ENCODE measurements at regions not wholly inside any gene's neighbourhood (a gene's known extent, or its start where the extent isn't known, plus 50 kb on each side); places are given as distances from the start of the nearest gene placed in this dataset.

DNA sequence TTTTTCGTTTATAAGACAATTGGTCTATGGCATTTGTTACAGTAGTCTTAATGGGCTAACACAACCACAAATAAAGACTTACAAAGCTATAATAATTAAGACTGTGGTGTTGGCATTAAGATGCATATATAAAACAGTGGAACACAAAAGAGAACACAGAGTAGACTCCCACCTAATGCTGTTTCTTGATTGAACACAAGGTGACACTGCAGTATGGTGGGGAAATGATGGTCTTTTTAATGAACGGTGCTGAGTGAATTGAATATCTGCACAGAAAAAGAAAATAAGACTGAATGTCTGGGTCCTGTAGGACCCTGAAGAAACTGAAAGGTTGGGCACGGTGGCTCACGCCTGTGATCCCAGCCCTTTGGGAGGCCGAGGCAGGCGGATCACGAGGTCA lies 1136.6 kb upstream of the NXPH2 start:
- TF ChIP-seq, protein P1, sequence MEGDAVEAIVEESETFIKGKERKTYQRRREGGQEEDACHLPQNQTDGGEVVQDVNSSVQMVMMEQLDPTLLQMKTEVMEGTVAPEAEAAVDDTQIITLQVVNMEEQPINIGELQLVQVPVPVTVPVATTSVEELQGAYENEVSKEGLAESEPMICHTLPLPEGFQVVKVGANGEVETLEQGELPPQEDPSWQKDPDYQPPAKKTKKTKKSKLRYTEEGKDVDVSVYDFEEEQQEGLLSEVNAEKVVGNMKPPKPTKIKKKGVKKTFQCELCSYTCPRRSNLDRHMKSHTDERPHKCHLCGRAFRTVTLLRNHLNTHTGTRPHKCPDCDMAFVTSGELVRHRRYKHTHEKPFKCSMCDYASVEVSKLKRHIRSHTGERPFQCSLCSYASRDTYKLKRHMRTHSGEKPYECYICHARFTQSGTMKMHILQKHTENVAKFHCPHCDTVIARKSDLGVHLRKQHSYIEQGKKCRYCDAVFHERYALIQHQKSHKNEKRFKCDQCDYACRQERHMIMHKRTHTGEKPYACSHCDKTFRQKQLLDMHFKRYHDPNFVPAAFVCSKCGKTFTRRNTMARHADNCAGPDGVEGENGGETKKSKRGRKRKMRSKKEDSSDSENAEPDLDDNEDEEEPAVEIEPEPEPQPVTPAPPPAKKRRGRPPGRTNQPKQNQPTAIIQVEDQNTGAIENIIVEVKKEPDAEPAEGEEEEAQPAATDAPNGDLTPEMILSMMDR (IDR thresholded peaks at IDR 0.05; ENCODE audit: insufficient read depth, low read length, poor library complexity, severe bottlenecking), result no peak
- TF ChIP-seq EZH2phosphoT487 (conservative IDR thresholded peaks at IDR 0.05; ENCODE audit: low read length), result no peak
